RWPE2 (cell line): ENCODE measurements at regions not wholly inside any gene's neighbourhood (a gene's known extent, or its start where the extent isn't known, plus 50 kb on each side); places are given as distances from the start of the nearest gene placed in this dataset.
"Not testable (repeated sequence)": the region's sequence is repeated elsewhere in the genome, so short reads cannot be mapped to it uniquely, and the experiment has no call there.

Experiments used
- ATAC-seq: fragments of 200-7000 bp; cut with Tn5 transposase; 3 replicates; pipeline ENCODE4 v1.9.1; 2021; ENCODE audit warnings: low read depth
- DNase-seq: peaks from one replicate; pipeline ENCODE4 v3.0.0-alpha.2; 2020; ENCODE audit warnings: low spot score
- H3K27ac ChIP-seq: fragments of 450-650 bp; 2 replicates; pipeline ENCODE4 v1.5.1; 2017; ENCODE audit warnings: mild to moderate bottlenecking; ENCODE audit not compliant: poor library complexity, severe bottlenecking
- H3K27me3 ChIP-seq: fragments of 250-450 bp; sonication (Bioruptor Pico); 2 replicates; pipeline ENCODE4 v1.5.1; 2021; ENCODE audit warnings: mild to moderate bottlenecking, moderate library complexity; ENCODE audit not compliant: insufficient read depth, poor library complexity, severe bottlenecking
- H3K36me3 ChIP-seq: fragments of 250-450 bp; sonication (Bioruptor Pico); 2 replicates; pipeline ENCODE4 v1.5.1; 2020; ENCODE audit warnings: low read depth, mild to moderate bottlenecking, moderate library complexity
- H3K4me1 ChIP-seq: fragments of 250-450 bp; sonication (Bioruptor Pico); 2 replicates; pipeline ENCODE4 v1.5.1; 2021; ENCODE audit warnings: mild to moderate bottlenecking, moderate library complexity; ENCODE audit not compliant: insufficient read depth, poor library complexity, severe bottlenecking
- H3K4me3 ChIP-seq: fragments of 250-450 bp; sonication (Bioruptor Pico); 2 replicates; pipeline ENCODE4 v1.5.1; 2021; ENCODE audit warnings: mild to moderate bottlenecking, moderate library complexity; ENCODE audit not compliant: severe bottlenecking
- H3K9me3 ChIP-seq: fragments of 250-450 bp; sonication (Bioruptor Pico); 2 replicates; pipeline ENCODE4 v1.5.1; 2021; ENCODE audit warnings: mild to moderate bottlenecking, moderate library complexity; ENCODE audit not compliant: severe bottlenecking
- CTCF ChIP-seq: fragments of 450-650 bp; IDR thresholded peaks from one replicate; pipeline ENCODE4 v1.5.1; 2017; ENCODE audit warnings: mild to moderate bottlenecking, moderate library complexity; ENCODE audit not compliant: poor library complexity, severe bottlenecking

GRCh38 chr15:20294651-20295237 lies 246.9 kb downstream of the GOLGA6L6 start:
- no peak for DNase-seq
- no peak for TF ChIP-seq CTCF
- Histone ChIP-seq H3K4me3 (no peak overlapping the region), H3K4me1 (no peaks in the 10 kb centered on the region), H3K9me3 (peaks cover 3% of the 10 kb centered on the region), H3K27me3 (peaks cover 6% of the 10 kb centered on the region), H3K27ac (no peak overlapping the region), H3K36me3 (no peaks in the 10 kb centered on the region)
- no peak for ATAC-seq

- not testable (repeated sequence) for H3K9me3 ChIP-seq, DNase-seq, H3K27ac ChIP-seq, H3K27me3 ChIP-seq, H3K4me1 ChIP-seq, H3K4me3 ChIP-seq, H3K36me3 ChIP-seq, ATAC-seq
These were observed 249.1 kb downstream of the GOLGA6L6 start for GRCh38 chr15:20292422-20293005.

GRCh38 chr15:20291616-20292015 lies 250.0 kb downstream of the GOLGA6L6 start:
- not testable (repeated sequence) for H3K4me3 ChIP-seq, H3K36me3 ChIP-seq, DNase-seq, ATAC-seq, H3K27me3 ChIP-seq, H3K4me1 ChIP-seq, H3K27ac ChIP-seq, H3K9me3 ChIP-seq

- not testable (repeated sequence) for ATAC-seq, H3K36me3 ChIP-seq, H3K4me1 ChIP-seq, H3K4me3 ChIP-seq, H3K27ac ChIP-seq, H3K27me3 ChIP-seq, DNase-seq, H3K9me3 ChIP-seq
These were observed 251.0 kb downstream of the GOLGA6L6 start for GRCh38 chr15:20290606-20291005.

- H3K4me3 ChIP-seq, H3K27me3 ChIP-seq, H3K36me3 ChIP-seq, H3K9me3 ChIP-seq, DNase-seq, ATAC-seq, H3K4me1 ChIP-seq, H3K27ac ChIP-seq: not testable (repeated sequence)
These were observed 252.0 kb downstream of the GOLGA6L6 start for GRCh38 chr15:20289538-20290103.

- H3K4me3 ChIP-seq, H3K27ac ChIP-seq, H3K9me3 ChIP-seq, H3K27me3 ChIP-seq, H3K4me1 ChIP-seq, DNase-seq, H3K36me3 ChIP-seq, ATAC-seq: not testable (repeated sequence)
These were observed 252.6 kb downstream of the GOLGA6L6 start for GRCh38 chr15:20288800-20289537.

- H3K9me3 ChIP-seq, H3K27me3 ChIP-seq, H3K4me1 ChIP-seq, H3K36me3 ChIP-seq, H3K4me3 ChIP-seq, DNase-seq, H3K27ac ChIP-seq, ATAC-seq: not testable (repeated sequence)
These were observed 255.0 kb downstream of the GOLGA6L6 start for GRCh38 chr15:20286559-20286958.

GRCh38 chr15:20285696-20286300 lies 255.8 kb downstream of the GOLGA6L6 start:
- H3K27me3 ChIP-seq, H3K4me1 ChIP-seq, DNase-seq, H3K9me3 ChIP-seq, ATAC-seq, H3K4me3 ChIP-seq, H3K36me3 ChIP-seq, H3K27ac ChIP-seq: not testable (repeated sequence)

- not testable (repeated sequence) for H3K9me3 ChIP-seq, H3K36me3 ChIP-seq, H3K4me1 ChIP-seq, ATAC-seq, H3K27ac ChIP-seq, H3K27me3 ChIP-seq, DNase-seq, H3K4me3 ChIP-seq
These were observed 256.6 kb downstream of the GOLGA6L6 start for GRCh38 chr15:20284891-20285535.

GRCh38 chr15:20283651-20284050 lies 257.9 kb downstream of the GOLGA6L6 start:
- H3K9me3 ChIP-seq, ATAC-seq: not testable (repeated sequence)

More at GRCh38 chr15:20283651-20284050, 257.9 kb downstream of the GOLGA6L6 start:
- DNase-seq, H3K4me1 ChIP-seq, H3K27me3 ChIP-seq, H3K27ac ChIP-seq, H3K4me3 ChIP-seq, H3K36me3 ChIP-seq: not testable (repeated sequence)
